Natural killer cell (primary cell): ENCODE measurements at regions not wholly inside any gene's neighbourhood (a gene's known extent, or its start where the extent isn't known, plus 50 kb on each side); places are given as distances from the start of the nearest gene placed in this dataset.

Experiments used
- ATAC-seq, 3 donors: fragments of 150-1000 bp in 2 of 3; fragments of 200-7000 bp in 1 of 3; cut with Tn5 transposase; 1 replicate in 1 of 3; 2 replicates in 2 of 3; pipeline ENCODE4 v1.10.0; 2021; ENCODE audit warnings: mild to moderate bottlenecking in 2 of 3, moderate library complexity in 2 of 3
- DNase-seq, 2 donors: peaks; one replicate each; pipeline versions ENCODE4 v3.0.0 to v3.0.0-alpha.2; 2013 to 2021; ENCODE audit warnings: mixed read lengths in 1 of 2
- H3K27ac ChIP-seq: one replicate; pipeline ENCODE4 v1.5.1; 2013; ENCODE audit warnings: mild to moderate bottlenecking, low read length
- H3K27me3 ChIP-seq: one replicate; pipeline ENCODE4 v1.6.1; 2013; ENCODE audit warnings: low read length; ENCODE audit not compliant: control insufficient read depth, insufficient read depth
- H3K36me3 ChIP-seq: one replicate; pipeline ENCODE4 v1.6.1; 2013; ENCODE audit warnings: low read length; ENCODE audit not compliant: control insufficient read depth, insufficient read depth
- H3K4me1 ChIP-seq: one replicate; pipeline ENCODE4 v1.6.1; 2013; ENCODE audit warnings: low read length; ENCODE audit not compliant: control insufficient read depth, insufficient read depth
- H3K4me3 ChIP-seq: one replicate; pipeline ENCODE4 v1.5.1; 2013; ENCODE audit warnings: low read length
- H3K9me3 ChIP-seq: one replicate; pipeline ENCODE4 v1.6.1; 2013; ENCODE audit warnings: low read length; ENCODE audit not compliant: control insufficient read depth, insufficient read depth
- H3K27ac Mint-ChIP-seq, 2 donors: one replicate each; pipeline ENCODE4 v1.8.0; 2022; ENCODE audit warnings: mild to moderate bottlenecking in 2 of 2, mixed read lengths in 2 of 2, moderate library complexity in 1 of 2
- H3K27me3 Mint-ChIP-seq, 2 donors: one replicate each; pipeline ENCODE4 v1.8.0; 2022; ENCODE audit warnings: low read depth in 2 of 2, mixed read lengths in 2 of 2
- H3K36me3 Mint-ChIP-seq: one replicate; pipeline ENCODE4 v1.8.0; 2022; ENCODE audit warnings: mixed read lengths
- H3K4me1 Mint-ChIP-seq, 2 donors: one replicate each; pipeline ENCODE4 v1.8.0; 2022; ENCODE audit warnings: mixed read lengths in 2 of 2
- H3K4me3 Mint-ChIP-seq: one replicate; pipeline ENCODE4 v1.8.0; 2022; ENCODE audit warnings: mild to moderate bottlenecking, moderate library complexity, mixed read lengths
- H3K9me3 Mint-ChIP-seq, 2 donors: one replicate each; pipeline ENCODE4 v1.8.0; 2022; ENCODE audit warnings: mixed read lengths in 2 of 2
- CTCF ChIP-seq: fragments of 200-600 bp; IDR thresholded peaks from one replicate; pipeline ENCODE4 v1.8.0; 2022; ENCODE audit warnings: antibody characterized with exemption
- WGBS: methylation state at CpG from one replicate; pipeline ENCODE4 v1.1.7; 2013; ENCODE audit warnings: missing lambda C conversion rate; ENCODE audit not compliant: insufficient coverage; 5-methylcytosine and 5-hydroxymethylcytosine counted together
- intact Hi-C: fragments of 100-400 bp; cut with micrococcal nuclease; formaldehyde crosslinking; loops from one replicate; pipeline ENCODE4 v1.14.2; 2022

GRCh38 chr18:78542204-78542603, 437.4 kb upstream of the SALL3 start:
- WGBS = under 1% methylated on average over 4 of the region's 4 CpGs
- Histone ChIP-seq H3K27ac (no peak overlapping the region), H3K4me1 (no peaks in the 10 kb centered on the region), H3K27me3 (no peaks in the 10 kb centered on the region), H3K9me3 (no peaks in the 10 kb centered on the region), H3K36me3 (no peaks in the 10 kb centered on the region), H3K4me3 (no peak overlapping the region)
- TF ChIP-seq CTCF = no peak
- Mint-ChIP-seq H3K27ac (no peak overlapping the region), H3K4me1 (peaks cover 0 to 11% of the 10 kb centered on the region in 2 donors), H3K27me3 (peaks cover 0 to 9% of the 10 kb centered on the region in 2 donors), H3K36me3 (no peaks in the 10 kb centered on the region), H3K4me3 (no peak overlapping the region), H3K9me3 (no peaks in the 10 kb centered on the region)
- ATAC-seq (no peak), DNase-seq (no peak)
- intact Hi-C loops = no loop called here

- no peak overlapping the region for H3K4me3 Mint-ChIP-seq
- WGBS = 83% methylated on average over 9 of the region's 9 CpGs
- no peak overlapping the region for H3K4me3 ChIP-seq
Observed at GRCh38 chr18:78543201-78543725, 436.4 kb upstream of the SALL3 start.

GRCh38 chr18:78546281-78546680, 433.3 kb upstream of the SALL3 start:
- no peak for DNase-seq
- no peak for TF ChIP-seq CTCF
- Histone ChIP-seq H3K27ac (no peak overlapping the region), H3K4me1 (no peaks in the 10 kb centered on the region), H3K4me3 (no peak overlapping the region), H3K36me3 (no peaks in the 10 kb centered on the region), H3K9me3 (no peaks in the 10 kb centered on the region), H3K27me3 (no peaks in the 10 kb centered on the region)
- no peaks in the 10 kb centered on the region for H3K36me3 Mint-ChIP-seq
- H3K4me1 Mint-ChIP-seq = peaks cover 0 to 6% of the 10 kb centered on the region in 2 donors
- H3K27ac Mint-ChIP-seq = no peak overlapping the region
- no peak overlapping the region for H3K4me3 Mint-ChIP-seq
- 77% methylated on average over 5 of the region's 5 CpGs for WGBS
- intact Hi-C loops = no loop called here
- peaks cover 4 to 9% of the 10 kb centered on the region in 2 donors for H3K27me3 Mint-ChIP-seq
- H3K9me3 Mint-ChIP-seq = peaks cover 0 to 9% of the 10 kb centered on the region in 2 donors
- no peak for ATAC-seq

More at GRCh38 chr18:78543201-78543725, 436.4 kb upstream of the SALL3 start:
- TF ChIP-seq CTCF = no peak
- H3K27ac Mint-ChIP-seq = no peak overlapping the region
- peaks cover 0 to 11% of the 10 kb centered on the region in 2 donors for H3K4me1 Mint-ChIP-seq
- H3K9me3 ChIP-seq = no peaks in the 10 kb centered on the region
- peaks cover 0 to 9% of the 10 kb centered on the region in 2 donors for H3K27me3 Mint-ChIP-seq
- ATAC-seq (no peak), DNase-seq (no peak)
- intact Hi-C loops = no loop called here
- H3K36me3 Mint-ChIP-seq = no peaks in the 10 kb centered on the region
- H3K9me3 Mint-ChIP-seq = no peaks in the 10 kb centered on the region
- H3K4me1 ChIP-seq = no peaks in the 10 kb centered on the region
- no peaks in the 10 kb centered on the region for H3K27me3 ChIP-seq
- no peak overlapping the region for H3K27ac ChIP-seq
- H3K36me3 ChIP-seq = no peaks in the 10 kb centered on the region

- intact Hi-C loops = no loop called here
- H3K4me1 ChIP-seq = no peaks in the 10 kb centered on the region
- H3K4me1 Mint-ChIP-seq = no peaks in the 10 kb centered on the region
- peaks cover 0 to 4% of the 10 kb centered on the region in 2 donors for H3K27me3 Mint-ChIP-seq
- no peaks in the 10 kb centered on the region for H3K36me3 Mint-ChIP-seq
- H3K27ac ChIP-seq = no peak overlapping the region
- H3K36me3 ChIP-seq = no peaks in the 10 kb centered on the region
- H3K27me3 ChIP-seq = no peaks in the 10 kb centered on the region
- 95% methylated on average over 19 of the region's 19 CpGs for WGBS
- no peak for DNase-seq
- no peak for TF ChIP-seq CTCF
- no peak for ATAC-seq
- no peaks in the 10 kb centered on the region for H3K9me3 ChIP-seq
- H3K4me3 Mint-ChIP-seq = no peak overlapping the region
- H3K4me3 ChIP-seq = no peak overlapping the region
- H3K9me3 Mint-ChIP-seq = peaks cover 0 to 9% of the 10 kb centered on the region in 2 donors
- no peak overlapping the region for H3K27ac Mint-ChIP-seq
Observed at GRCh38 chr18:78547817-78548216, 431.8 kb upstream of the SALL3 start.
